ENCODE measurements at regions not wholly inside any gene's neighbourhood (a gene's known extent, or its start where the extent isn't known, plus 50 kb on each side); places are given as distances from the start of the nearest gene placed in this dataset.

- Histone ChIP-seq H3K4me3 (no peak overlapping the region), H3K27me3 (no peaks in the 10 kb centered on the region), H3K4me1 (no peaks in the 10 kb centered on the region), H3K9me3 (no peaks in the 10 kb centered on the region), H3K27ac (no peak overlapping the region), H3K36me3 (no peaks in the 10 kb centered on the region)
- DNase-seq, result no peak
- TF ChIP-seq CTCF (IDR thresholded peaks at IDR 0.05) (no peak), POLR2A (IDR thresholded peaks at IDR 0.05) (no peak)
Measured at GRCh38 chr12:125217308-125217707, 152.1 kb downstream of the AACS start.

DNA sequence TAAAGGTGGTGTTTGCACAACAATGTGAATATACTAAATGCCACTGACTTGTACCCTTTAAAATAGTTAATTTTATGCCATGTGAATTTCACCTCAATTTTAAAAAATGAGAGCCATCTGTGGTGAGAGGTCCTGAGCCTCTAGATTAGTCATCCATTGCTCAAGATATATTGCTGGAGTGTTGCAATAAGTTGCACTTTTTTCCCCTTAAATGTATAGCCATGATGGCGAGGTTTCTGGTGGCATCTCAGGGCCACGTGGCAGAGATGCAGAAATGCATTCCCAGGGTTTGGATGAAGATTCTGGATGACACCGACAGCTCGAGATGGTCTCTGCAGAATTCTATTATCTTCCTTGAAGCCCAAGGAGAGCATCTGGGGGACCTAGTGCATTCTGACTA, 153.7 kb downstream of the AACS start:
- Histone ChIP-seq H3K4me3 (no peak overlapping the region), H3K9me3 (no peaks in the 10 kb centered on the region), H3K27ac (no peak overlapping the region), H3K27me3 (no peaks in the 10 kb centered on the region), H3K4me1 (no peaks in the 10 kb centered on the region), H3K36me3 (no peaks in the 10 kb centered on the region)
- TF ChIP-seq CTCF (IDR thresholded peaks at IDR 0.05), result no peak
- TF ChIP-seq POLR2A (IDR thresholded peaks at IDR 0.05), result no peak
- no peak for DNase-seq

DNA sequence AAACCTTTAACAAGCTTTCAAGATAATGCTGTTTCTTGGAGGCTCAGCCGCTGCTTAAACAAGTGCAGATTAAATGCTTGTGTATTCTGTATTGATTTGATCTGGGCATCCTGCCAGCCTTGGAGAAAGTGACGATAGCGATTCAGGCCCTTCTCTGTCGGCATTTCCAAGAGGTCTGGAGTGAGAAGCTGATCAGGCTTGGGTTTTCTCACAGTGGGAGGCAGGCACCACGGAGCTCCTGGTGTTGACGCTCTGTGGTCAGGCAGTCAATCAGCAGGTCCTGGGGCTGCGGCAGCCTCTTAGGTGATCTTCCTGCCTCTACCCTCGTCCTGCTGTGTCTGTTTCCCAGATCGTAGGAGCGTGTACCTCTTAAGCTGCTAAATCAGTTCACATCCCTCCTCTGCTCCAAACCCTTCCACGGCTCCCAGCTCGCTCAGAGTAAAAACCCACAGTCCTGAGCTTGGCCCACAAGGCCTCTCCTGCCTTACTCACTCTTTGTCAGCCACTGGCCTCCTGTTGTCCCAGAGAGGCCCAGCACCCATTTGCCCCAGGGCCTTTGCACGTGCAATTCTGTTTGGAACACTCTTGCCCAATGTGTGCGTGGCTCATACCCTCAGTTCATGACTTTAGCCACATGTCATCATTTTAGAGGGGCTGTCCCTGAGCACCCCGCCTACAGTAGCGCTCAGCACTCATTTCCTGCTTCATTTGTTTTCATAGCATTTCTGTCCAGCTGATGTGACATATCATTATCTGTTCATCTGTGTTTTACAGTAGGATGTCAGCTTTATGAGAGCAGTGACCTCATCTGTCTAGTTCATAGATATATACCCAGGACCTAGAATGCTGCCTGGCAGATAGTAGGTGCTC, 155.4 kb downstream of the AACS start:
- H3K9me3 ChIP-seq, result no peaks in the 10 kb centered on the region
- H3K36me3 ChIP-seq, result no peaks in the 10 kb centered on the region
- H3K4me3 ChIP-seq, result no peak overlapping the region
- no peaks in the 10 kb centered on the region for H3K27me3 ChIP-seq
- TF ChIP-seq POLR2A (IDR thresholded peaks at IDR 0.05) (no peak), CTCF (IDR thresholded peaks at IDR 0.05) (no peak)
- no peak overlapping the region for H3K27ac ChIP-seq
- H3K4me1 ChIP-seq, result no peaks in the 10 kb centered on the region
- DNase-seq, result no peak

DNA sequence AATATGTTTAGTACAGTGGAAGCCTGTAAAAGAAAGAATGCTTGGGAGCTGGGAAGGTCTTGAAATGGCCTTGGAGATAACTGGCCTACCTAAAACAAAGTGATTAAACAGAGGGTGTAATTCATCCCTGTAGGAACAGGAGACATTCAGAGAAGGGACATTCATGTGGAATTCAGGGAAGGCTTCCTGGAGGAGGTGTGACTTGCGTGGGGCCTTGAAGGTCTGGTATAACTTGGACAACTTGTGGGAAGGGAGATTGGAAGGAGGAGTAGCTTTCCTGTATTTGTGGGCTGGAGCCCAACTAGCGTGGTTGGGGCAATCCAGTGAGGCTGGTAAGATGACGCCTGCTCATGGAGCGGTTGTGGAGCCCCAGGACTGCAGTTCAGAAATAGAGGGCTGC, 156.4 kb downstream of the AACS start:
- H3K4me3 ChIP-seq, result no peak overlapping the region
- DNase-seq, result no peak
- H3K36me3 ChIP-seq, result no peaks in the 10 kb centered on the region
- H3K27ac ChIP-seq, result no peak overlapping the region
- TF ChIP-seq POLR2A (IDR thresholded peaks at IDR 0.05), result no peak
- no peak for TF ChIP-seq CTCF (IDR thresholded peaks at IDR 0.05)
- no peaks in the 10 kb centered on the region for H3K4me1 ChIP-seq
- H3K27me3 ChIP-seq, result no peaks in the 10 kb centered on the region
- no peaks in the 10 kb centered on the region for H3K9me3 ChIP-seq

DNA sequence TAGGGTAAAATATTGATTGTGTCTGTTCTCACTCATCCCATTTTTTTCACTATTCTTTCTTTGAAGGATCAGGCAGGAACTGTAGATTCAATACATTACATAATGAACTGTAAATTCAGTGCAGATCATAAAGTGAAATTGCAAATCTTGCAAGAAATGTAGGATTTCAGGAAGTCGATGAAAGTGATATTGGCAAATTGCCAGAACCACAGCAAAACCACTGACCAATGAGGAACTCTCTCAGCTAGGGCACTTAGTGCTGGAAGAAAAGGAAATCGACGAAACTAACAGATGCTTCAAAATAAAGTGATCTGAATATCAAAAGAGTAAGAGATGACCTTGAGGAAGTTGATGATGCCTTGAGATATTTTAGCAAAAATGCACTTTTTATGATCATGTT, 157.6 kb downstream of the AACS start:
- Histone ChIP-seq H3K4me1 (no peaks in the 10 kb centered on the region), H3K36me3 (no peaks in the 10 kb centered on the region), H3K9me3 (no peaks in the 10 kb centered on the region), H3K27ac (no peak overlapping the region), H3K27me3 (no peaks in the 10 kb centered on the region), H3K4me3 (no peak overlapping the region)
- no peak for DNase-seq
- TF ChIP-seq CTCF (IDR thresholded peaks at IDR 0.05) (no peak), POLR2A (IDR thresholded peaks at IDR 0.05) (no peak)
